HL-60 (cell line): ENCODE measurements at regions not wholly inside any gene's neighbourhood (a gene's known extent, or its start where the extent isn't known, plus 50 kb on each side); places are given as distances from the start of the nearest gene placed in this dataset.

Experiments
- DNase-seq, 2 experiments: peaks; one replicate each; pipeline ENCODE4 v3.0.0-alpha.2; 2010 to 2020; ENCODE audit warnings: low read depth in 1 of 2, low spot score in 1 of 2
- H3K27ac ChIP-seq: fragments of 250-450 bp; sonication (Bioruptor Pico); replicated peaks from 2 replicates; pipeline ENCODE4 v1.5.1; 2020; ENCODE audit warnings: mild to moderate bottlenecking, moderate library complexity
- H3K27me3 ChIP-seq: fragments of 250-450 bp; sonication (Bioruptor Pico); 2 replicates; pipeline ENCODE4 v1.5.1; 2021; ENCODE audit warnings: mild to moderate bottlenecking, moderate library complexity; ENCODE audit not compliant: insufficient read depth, poor library complexity, severe bottlenecking
- H3K4me3 ChIP-seq: replicated peaks from 2 replicates; pipeline ENCODE4 v1.5.1; 2011; ENCODE audit warnings: mild to moderate bottlenecking, control low read depth, low read length; ENCODE audit not compliant: insufficient read depth
- CTCF ChIP-seq: IDR thresholded peaks from one replicate; pipeline ENCODE4 v1.5.1; 2011; ENCODE audit warnings: low read length, control low read depth, inconsistent platforms; ENCODE audit not compliant: insufficient read depth
- GABPA ChIP-seq: IDR thresholded peaks from 2 replicates; pipeline ENCODE4 v1.6.1; 2012; ENCODE audit warnings: low read depth
- POLR2AphosphoS5 ChIP-seq: IDR thresholded peaks from 2 replicates; pipeline ENCODE4 v1.6.1; 2012; ENCODE audit warnings: low read depth
- SPI1 ChIP-seq: IDR thresholded peaks from 2 replicates; pipeline ENCODE4 v1.6.1; 2012; ENCODE audit warnings: low read depth, mild to moderate bottlenecking, borderline replicate concordance
- TF ChIP-seq, protein P1 (sequence below): IDR thresholded peaks from 2 replicates; pipeline ENCODE4 v1.6.1; 2012; ENCODE audit warnings: low read depth; ENCODE audit not compliant: insufficient replicate concordance

- H3K27ac ChIP-seq: no peak overlapping the region
- TF ChIP-seq GABPA (no peak), POLR2AphosphoS5 (no peak), SPI1 (no peak), CTCF (no peak)
- TF ChIP-seq, protein P1, sequence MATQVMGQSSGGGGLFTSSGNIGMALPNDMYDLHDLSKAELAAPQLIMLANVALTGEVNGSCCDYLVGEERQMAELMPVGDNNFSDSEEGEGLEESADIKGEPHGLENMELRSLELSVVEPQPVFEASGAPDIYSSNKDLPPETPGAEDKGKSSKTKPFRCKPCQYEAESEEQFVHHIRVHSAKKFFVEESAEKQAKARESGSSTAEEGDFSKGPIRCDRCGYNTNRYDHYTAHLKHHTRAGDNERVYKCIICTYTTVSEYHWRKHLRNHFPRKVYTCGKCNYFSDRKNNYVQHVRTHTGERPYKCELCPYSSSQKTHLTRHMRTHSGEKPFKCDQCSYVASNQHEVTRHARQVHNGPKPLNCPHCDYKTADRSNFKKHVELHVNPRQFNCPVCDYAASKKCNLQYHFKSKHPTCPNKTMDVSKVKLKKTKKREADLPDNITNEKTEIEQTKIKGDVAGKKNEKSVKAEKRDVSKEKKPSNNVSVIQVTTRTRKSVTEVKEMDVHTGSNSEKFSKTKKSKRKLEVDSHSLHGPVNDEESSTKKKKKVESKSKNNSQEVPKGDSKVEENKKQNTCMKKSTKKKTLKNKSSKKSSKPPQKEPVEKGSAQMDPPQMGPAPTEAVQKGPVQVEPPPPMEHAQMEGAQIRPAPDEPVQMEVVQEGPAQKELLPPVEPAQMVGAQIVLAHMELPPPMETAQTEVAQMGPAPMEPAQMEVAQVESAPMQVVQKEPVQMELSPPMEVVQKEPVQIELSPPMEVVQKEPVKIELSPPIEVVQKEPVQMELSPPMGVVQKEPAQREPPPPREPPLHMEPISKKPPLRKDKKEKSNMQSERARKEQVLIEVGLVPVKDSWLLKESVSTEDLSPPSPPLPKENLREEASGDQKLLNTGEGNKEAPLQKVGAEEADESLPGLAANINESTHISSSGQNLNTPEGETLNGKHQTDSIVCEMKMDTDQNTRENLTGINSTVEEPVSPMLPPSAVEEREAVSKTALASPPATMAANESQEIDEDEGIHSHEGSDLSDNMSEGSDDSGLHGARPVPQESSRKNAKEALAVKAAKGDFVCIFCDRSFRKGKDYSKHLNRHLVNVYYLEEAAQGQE: no peak
- DNase-seq: no peak
- no peak overlapping the region for H3K4me3 ChIP-seq
- H3K27me3 ChIP-seq: no peaks in the 10 kb centered on the region
These were observed 92.0 kb downstream of the LSMEM1 start for GRCh38 chr7:112572669-112573301.

DNA sequence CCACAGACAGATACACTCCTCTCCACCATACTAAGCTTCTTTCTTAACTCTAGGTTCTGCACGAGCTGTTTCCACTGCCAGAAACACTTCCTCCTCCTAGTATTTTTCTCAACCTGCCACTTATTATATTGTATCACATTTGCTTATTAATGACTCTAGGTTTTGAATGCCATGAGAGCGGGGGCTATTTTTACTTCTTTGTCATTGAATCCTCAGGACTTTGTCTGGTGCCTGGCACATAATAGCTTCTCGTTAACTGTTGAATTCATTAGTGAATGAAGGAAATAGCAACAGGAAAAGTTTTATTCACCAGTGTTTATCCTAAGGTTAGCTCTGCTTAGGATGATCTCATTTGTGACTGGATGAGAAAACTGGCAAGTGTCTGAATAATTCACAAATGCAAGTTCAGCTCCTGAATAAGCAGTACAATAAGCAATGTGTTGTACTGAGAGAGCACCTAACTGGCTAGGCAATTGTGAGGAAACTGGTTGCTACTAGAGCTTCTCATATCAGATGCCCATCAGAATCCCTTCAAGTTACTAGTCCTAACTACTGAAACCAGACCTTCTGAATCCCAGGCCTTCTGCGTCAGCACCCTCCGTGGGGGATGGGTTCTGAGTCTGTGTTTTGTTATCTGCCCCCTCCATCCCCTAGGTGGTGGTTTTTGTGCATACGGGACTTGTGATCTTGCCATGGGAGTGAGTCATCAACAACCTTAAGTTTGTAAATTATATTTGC, 92.7 kb downstream of the LSMEM1 start:
- H3K27ac ChIP-seq: no peak overlapping the region
- H3K4me3 ChIP-seq: no peak overlapping the region
- H3K27me3 ChIP-seq: no peaks in the 10 kb centered on the region
- no peak for DNase-seq
- TF ChIP-seq, protein P1: no peak
- TF ChIP-seq CTCF (no peak), POLR2AphosphoS5 (no peak), SPI1 (no peak), GABPA (no peak)

- Histone ChIP-seq H3K27ac (no peak overlapping the region), H3K4me3 (no peak overlapping the region), H3K27me3 (no peaks in the 10 kb centered on the region)
- no peak for DNase-seq
- no peak for TF ChIP-seq CTCF
- TF ChIP-seq GABPA: no peak
- TF ChIP-seq POLR2AphosphoS5: no peak
- TF ChIP-seq, protein P1: no peak
- no peak for TF ChIP-seq SPI1
These were observed 95.1 kb downstream of the LSMEM1 start for GRCh38 chr7:112575864-112576263.
